ENCODE measurements at regions not wholly inside any gene's neighbourhood (a gene's known extent, or its start where the extent isn't known, plus 50 kb on each side); places are given as distances from the start of the nearest gene placed in this dataset.

GRCh38 chr7:131107337-131108211 is 220.1 kb upstream of the MKLN1 start:
- DNase-seq (ENCODE audit: low spot score): peak; percentile 93

- DNase-seq (ENCODE audit: low spot score): no peak
These were observed 219.3 kb upstream of the MKLN1 start for GRCh38 chr7:131108212-131108940.

GRCh38 chr7:131109011-131109758 is 218.5 kb upstream of the MKLN1 start:
- peak; percentile 26 for DNase-seq (ENCODE audit: low spot score)

GRCh38 chr7:131109759-131110296 is 217.8 kb upstream of the MKLN1 start:
- DNase-seq (ENCODE audit: low spot score): peak; percentile 70

- DNase-seq (ENCODE audit: low spot score): peak; percentile 47
These were observed 217.2 kb upstream of the MKLN1 start for GRCh38 chr7:131110297-131111080.

- peak; percentile 53 for DNase-seq (ENCODE audit: low spot score)
These were observed 216.5 kb upstream of the MKLN1 start for GRCh38 chr7:131111081-131111576.

- no peak for DNase-seq (ENCODE audit: low spot score)
These were observed 215.9 kb upstream of the MKLN1 start for GRCh38 chr7:131111792-131112191.

- DNase-seq (ENCODE audit: low spot score): no peak
These were observed 215.2 kb upstream of the MKLN1 start for GRCh38 chr7:131112431-131112830.

- no peak for DNase-seq (ENCODE audit: low spot score)
These were observed 212.3 kb upstream of the MKLN1 start for GRCh38 chr7:131115340-131115739.

- no peak for DNase-seq (ENCODE audit: low spot score)
These were observed 210.2 kb upstream of the MKLN1 start for GRCh38 chr7:131117439-131117838.

GRCh38 chr7:131119381-131119780 is 208.3 kb upstream of the MKLN1 start:
- no peak for DNase-seq (ENCODE audit: low spot score)

GRCh38 chr7:131122394-131122793 is 205.3 kb upstream of the MKLN1 start:
- DNase-seq (ENCODE audit: low spot score): no peak

GRCh38 chr7:131124001-131124629 is 203.6 kb upstream of the MKLN1 start:
- DNase-seq (ENCODE audit: low spot score): no peak

- no peak for DNase-seq (ENCODE audit: low spot score)
These were observed 202.8 kb upstream of the MKLN1 start for GRCh38 chr7:131124867-131125266.

- DNase-seq (ENCODE audit: low spot score): no peak
These were observed 197.4 kb upstream of the MKLN1 start for GRCh38 chr7:131130324-131130723.

GRCh38 chr7:131131012-131131745 is 196.5 kb upstream of the MKLN1 start:
- no peak for DNase-seq (ENCODE audit: low spot score)

GRCh38 chr7:131131746-131132431 is 195.8 kb upstream of the MKLN1 start:
- no peak for DNase-seq (ENCODE audit: low spot score)

- DNase-seq (ENCODE audit: low spot score): no peak
These were observed 188.2 kb upstream of the MKLN1 start for GRCh38 chr7:131139462-131139861.

GRCh38 chr7:131141443-131141967 is 186.2 kb upstream of the MKLN1 start:
- DNase-seq (ENCODE audit: low spot score): no peak

All from globus pallidus (tissue), 1 donor.